ENCODE measurements at regions not wholly inside any gene's neighbourhood (a gene's known extent, or its start where the extent isn't known, plus 50 kb on each side); places are given as distances from the start of the nearest gene placed in this dataset.

- TF ChIP-seq CTCF (conservative IDR thresholded peaks at IDR 0.05 in 1 of 2, IDR thresholded peaks at IDR 0.05 in 1 of 2; ENCODE audit: extremely low read depth in 1 of 2, insufficient read depth in 1 of 2, low read depth in 1 of 2, low read length in 2 of 2) (no peak), EZH2 (IDR thresholded peaks at IDR 0.05; ENCODE audit: borderline replicate concordance, low read length) (no peak)
Measured at GRCh38 chr6:140537834-140538705, 1163.6 kb upstream of the CITED2 start.

All from mammary epithelial cell (primary cell).